SU-DHL-6 (cell line): ENCODE measurements at regions not wholly inside any gene's neighbourhood (a gene's known extent, or its start where the extent isn't known, plus 50 kb on each side); places are given as distances from the start of the nearest gene placed in this dataset.

Experiments
- EZH2phosphoT487 ChIP-seq: fragments of 200-600 bp; sonication (generic), shearing (Covaris generic); conservative IDR thresholded peaks from 2 replicates; pipeline ENCODE4 v1.6.1; 2018; ENCODE audit warnings: mild to moderate bottlenecking, antibody characterized with exemption, low read length, moderate library complexity, mixed read lengths
- TF ChIP-seq, protein P1 (sequence below): fragments of 200-600 bp; sonication (generic); IDR thresholded peaks from one replicate; pipeline ENCODE4 v1.5.1; 2017; ENCODE audit warnings: antibody characterized with exemption, mild to moderate bottlenecking, low read length, moderate library complexity; ENCODE audit not compliant: insufficient read depth, poor library complexity, severe bottlenecking

GRCh38 chr6:56297022-56297989 lies 49.9 kb upstream of the COL21A1 start:
- TF ChIP-seq, protein P1, sequence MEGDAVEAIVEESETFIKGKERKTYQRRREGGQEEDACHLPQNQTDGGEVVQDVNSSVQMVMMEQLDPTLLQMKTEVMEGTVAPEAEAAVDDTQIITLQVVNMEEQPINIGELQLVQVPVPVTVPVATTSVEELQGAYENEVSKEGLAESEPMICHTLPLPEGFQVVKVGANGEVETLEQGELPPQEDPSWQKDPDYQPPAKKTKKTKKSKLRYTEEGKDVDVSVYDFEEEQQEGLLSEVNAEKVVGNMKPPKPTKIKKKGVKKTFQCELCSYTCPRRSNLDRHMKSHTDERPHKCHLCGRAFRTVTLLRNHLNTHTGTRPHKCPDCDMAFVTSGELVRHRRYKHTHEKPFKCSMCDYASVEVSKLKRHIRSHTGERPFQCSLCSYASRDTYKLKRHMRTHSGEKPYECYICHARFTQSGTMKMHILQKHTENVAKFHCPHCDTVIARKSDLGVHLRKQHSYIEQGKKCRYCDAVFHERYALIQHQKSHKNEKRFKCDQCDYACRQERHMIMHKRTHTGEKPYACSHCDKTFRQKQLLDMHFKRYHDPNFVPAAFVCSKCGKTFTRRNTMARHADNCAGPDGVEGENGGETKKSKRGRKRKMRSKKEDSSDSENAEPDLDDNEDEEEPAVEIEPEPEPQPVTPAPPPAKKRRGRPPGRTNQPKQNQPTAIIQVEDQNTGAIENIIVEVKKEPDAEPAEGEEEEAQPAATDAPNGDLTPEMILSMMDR: no peak
- TF ChIP-seq EZH2phosphoT487: no peak
